ENCODE measurements at regions not wholly inside any gene's neighbourhood (a gene's known extent, or its start where the extent isn't known, plus 50 kb on each side); places are given as distances from the start of the nearest gene placed in this dataset.
"Not testable (repeated sequence)": the region's sequence is repeated elsewhere in the genome, so short reads cannot be mapped to it uniquely, and the experiment has no call there.

- no peak overlapping the region for H3K4me3 ChIP-seq
- no peak for TF ChIP-seq CTCF (IDR thresholded peaks at IDR 0.05; ENCODE audit: borderline replicate concordance)
- no peaks in the 10 kb centered on the region for H3K27me3 ChIP-seq (ENCODE audit: low read depth)
- intact Hi-C loops (cut with micrococcal nuclease): no loop called here
- no peaks in the 10 kb centered on the region for H3K36me3 ChIP-seq
- H3K9me3 ChIP-seq (replicated peaks): no peaks in the 10 kb centered on the region
- H3K27ac ChIP-seq (replicated peaks): no peak overlapping the region
- DNase-seq: no peak
- no peaks in the 10 kb centered on the region for H3K4me1 ChIP-seq
Measured at GRCh38 chr6:105526225-105526872, 123.5 kb upstream of the PREP start.

GRCh38 chr6:105522626-105523322 is 119.9 kb upstream of the PREP start:
- Histone ChIP-seq H3K9me3 (replicated peaks) (peaks cover 4% of the 10 kb centered on the region), H3K36me3 (no peaks in the 10 kb centered on the region), H3K27ac (replicated peaks) (no peak overlapping the region), H3K4me3 (no peak overlapping the region), H3K4me1 (no peaks in the 10 kb centered on the region), H3K27me3 (ENCODE audit: low read depth) (no peaks in the 10 kb centered on the region)
- intact Hi-C loops (cut with micrococcal nuclease): no loop called here
- TF ChIP-seq CTCF (IDR thresholded peaks at IDR 0.05; ENCODE audit: borderline replicate concordance): no peak
- no peak for DNase-seq

- intact Hi-C loops (cut with micrococcal nuclease): no loop called here
- Histone ChIP-seq H3K9me3 (replicated peaks) (peaks cover 4% of the 10 kb centered on the region), H3K27me3 (ENCODE audit: low read depth) (no peaks in the 10 kb centered on the region), H3K36me3 (no peaks in the 10 kb centered on the region), H3K27ac (replicated peaks) (no peak overlapping the region), H3K4me1 (no peaks in the 10 kb centered on the region), H3K4me3 (no peak overlapping the region)
- DNase-seq: no peak
- TF ChIP-seq CTCF (IDR thresholded peaks at IDR 0.05; ENCODE audit: borderline replicate concordance): no peak
Measured at GRCh38 chr6:105519954-105520353, 117.1 kb upstream of the PREP start.

GRCh38 chr6:105518993-105519392 is 116.1 kb upstream of the PREP start:
- DNase-seq; intact Hi-C loops (cut with micrococcal nuclease); H3K4me1 ChIP-seq; H3K4me3 ChIP-seq; H3K9me3 ChIP-seq (replicated peaks); H3K36me3 ChIP-seq; H3K27me3 ChIP-seq (ENCODE audit: low read depth); H3K27ac ChIP-seq (replicated peaks): not testable (repeated sequence)

- peaks cover 4% of the 10 kb centered on the region for H3K9me3 ChIP-seq (replicated peaks)
- H3K27me3 ChIP-seq (ENCODE audit: low read depth): no peaks in the 10 kb centered on the region
- intact Hi-C loops (cut with micrococcal nuclease): no loop called here
- no peaks in the 10 kb centered on the region for H3K36me3 ChIP-seq
- no peak for DNase-seq
- no peak overlapping the region for H3K4me3 ChIP-seq
- no peak for TF ChIP-seq CTCF (IDR thresholded peaks at IDR 0.05; ENCODE audit: borderline replicate concordance)
- H3K4me1 ChIP-seq: peaks cover 21% of the 10 kb centered on the region
- peak overlapping the region; percentile 65 for H3K27ac ChIP-seq (replicated peaks)
Measured at GRCh38 chr6:105515054-105515453, 112.2 kb upstream of the PREP start.

GRCh38 chr6:105514306-105514705 is 111.4 kb upstream of the PREP start:
- intact Hi-C loops (cut with micrococcal nuclease): no loop called here

More at GRCh38 chr6:105514306-105514705, 111.4 kb upstream of the PREP start:
- H3K4me3 ChIP-seq: no peak overlapping the region
- peak overlapping the region; percentile 65 for H3K27ac ChIP-seq (replicated peaks)
- DNase-seq: no peak
- no peaks in the 10 kb centered on the region for H3K27me3 ChIP-seq (ENCODE audit: low read depth)
- peaks cover 4% of the 10 kb centered on the region for H3K9me3 ChIP-seq (replicated peaks)
- H3K36me3 ChIP-seq: no peaks in the 10 kb centered on the region
- peaks cover 26% of the 10 kb centered on the region for H3K4me1 ChIP-seq
- TF ChIP-seq CTCF (IDR thresholded peaks at IDR 0.05; ENCODE audit: borderline replicate concordance): no peak

All from left ventricle myocardium inferior (tissue), 1 donor.